CD4-positive, alpha-beta T cell (primary cell): ENCODE measurements at regions not wholly inside any gene's neighbourhood (a gene's known extent, or its start where the extent isn't known, plus 50 kb on each side); places are given as distances from the start of the nearest gene placed in this dataset.

Experiments
- ATAC-seq: fragments of 200-7000 bp; cut with Tn5 transposase; one replicate; pipeline ENCODE4 v1.10.0; 2022; ENCODE audit warnings: mild to moderate bottlenecking; ENCODE audit not compliant: poor library complexity
- CTCF ChIA-PET: fragments of 350-600 bp; sonication (Branson Sonifier 250); formaldehyde crosslinking; loops from one replicate; lab custom pipeline; 2021; ENCODE audit warnings: antibody characterized with exemption, inconsistent platforms; lab: Charles Lee
- POLR2A ChIA-PET: fragments of 350-600 bp; sonication (Branson Sonifier 250); formaldehyde crosslinking; loops from one replicate; lab custom pipeline; 2021; ENCODE audit warnings: antibody characterized with exemption, inconsistent platforms; lab: Charles Lee
- DNase-seq, 14 experiments: peaks; one replicate each; pipeline ENCODE4 v3.0.0-alpha.2; 2013 to 2020; ENCODE audit warnings: mixed read lengths in 2 of 14
- H3K27ac ChIP-seq, 2 donors: one replicate each; pipeline versions ENCODE4 v1.5.1 to v1.7.0; 2013; ENCODE audit warnings: low read length in 2 of 2, low read depth in 1 of 2, mild to moderate bottlenecking in 1 of 2
- H3K27me3 ChIP-seq, 2 experiments: 1 replicate in 1 of 2; 2 replicates in 1 of 2; pipeline versions ENCODE4 v1.6.1 to v1.7.0; 2013; ENCODE audit warnings: low read length in 2 of 2, control low read depth in 1 of 2, mild to moderate bottlenecking in 1 of 2, moderate library complexity in 1 of 2; ENCODE audit not compliant: insufficient read depth in 2 of 2, control insufficient read depth in 1 of 2
- H3K36me3 ChIP-seq: one replicate; pipeline ENCODE4 v1.6.1; 2013; ENCODE audit warnings: low read length, control low read depth; ENCODE audit not compliant: insufficient read depth
- H3K4me1 ChIP-seq: one replicate; pipeline ENCODE4 v1.6.1; 2013; ENCODE audit warnings: low read length, control low read depth; ENCODE audit not compliant: insufficient read depth
- H3K4me3 ChIP-seq: one replicate; pipeline ENCODE4 v1.5.1; 2013; ENCODE audit warnings: mild to moderate bottlenecking, low read length, moderate library complexity
- H3K9me3 ChIP-seq, 2 experiments: 1 replicate in 1 of 2; 2 replicates in 1 of 2; pipeline versions ENCODE4 v1.6.1 to v1.7.0; 2013; ENCODE audit warnings: low read length in 2 of 2, mild to moderate bottlenecking in 2 of 2, control low read depth in 1 of 2, moderate library complexity in 1 of 2; ENCODE audit not compliant: control insufficient read depth in 1 of 2, insufficient read depth in 1 of 2
- H3K27ac Mint-ChIP-seq: one replicate; pipeline ENCODE4 v1.8.0; 2020; ENCODE audit warnings: mixed read lengths
- H3K27me3 Mint-ChIP-seq: one replicate; pipeline ENCODE4 v1.8.0; 2021; ENCODE audit warnings: mixed read lengths
- H3K36me3 Mint-ChIP-seq: one replicate; pipeline ENCODE4 v1.8.0; 2021; ENCODE audit warnings: low read depth, mixed read lengths
- H3K4me1 Mint-ChIP-seq: one replicate; pipeline ENCODE4 v1.8.0; 2021; ENCODE audit warnings: low read depth, mixed read lengths
- H3K4me3 Mint-ChIP-seq: one replicate; pipeline ENCODE4 v1.8.0; 2020; ENCODE audit warnings: mild to moderate bottlenecking, mixed read lengths
- H3K9me3 Mint-ChIP-seq: one replicate; pipeline ENCODE4 v1.8.0; 2020; ENCODE audit warnings: mixed read lengths
- intact Hi-C, 2 experiments: fragments of 100-400 bp; cut with DNase I in 1 of 2; cut with micrococcal nuclease in 1 of 2; formaldehyde crosslinking; loops; one replicate each; pipeline versions ENCODE4 v1.15.1 to v1.9.0; 2023 to 2025; cut with DNase I, micrococcal nuclease
- TF ChIP-seq, protein P1 (sequence below): fragments of 200-600 bp; IDR thresholded peaks from one replicate; pipeline ENCODE4 v1.8.0; 2022; ENCODE audit warnings: antibody characterized with exemption, mild to moderate bottlenecking

DNA sequence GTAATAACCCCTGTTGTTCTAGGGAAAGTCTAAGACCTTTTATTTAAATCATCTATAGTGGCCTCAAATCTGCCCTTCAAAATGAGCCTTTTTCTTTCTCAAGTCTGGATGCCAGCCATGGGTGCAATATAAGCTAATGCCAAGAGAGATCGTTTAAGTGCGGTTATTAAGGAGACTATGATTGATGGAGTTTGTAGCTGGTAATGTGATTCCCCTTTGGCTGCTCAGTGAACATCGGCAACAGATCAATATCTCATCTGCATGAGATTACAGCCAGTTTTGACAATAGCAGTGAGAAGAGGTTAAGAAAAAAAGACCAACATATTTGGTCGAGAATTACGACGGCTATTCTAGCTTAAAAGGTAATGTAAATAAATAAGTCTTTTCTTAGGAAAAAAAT, 1049.4 kb upstream of the NUDT12 start:
- Histone ChIP-seq H3K4me1 (no peaks in the 10 kb centered on the region), H3K4me3 (no peak overlapping the region), H3K36me3 (no peaks in the 10 kb centered on the region), H3K27me3 (no peaks in the 10 kb centered on the region), H3K9me3 (no peaks in the 10 kb centered on the region), H3K27ac (no peak overlapping the region)
- no peaks in the 10 kb centered on the region for H3K27me3 Mint-ChIP-seq
- peaks cover 9% of the 10 kb centered on the region for H3K9me3 Mint-ChIP-seq
- POLR2A ChIA-PET: no interaction called here
- TF ChIP-seq, protein P1, sequence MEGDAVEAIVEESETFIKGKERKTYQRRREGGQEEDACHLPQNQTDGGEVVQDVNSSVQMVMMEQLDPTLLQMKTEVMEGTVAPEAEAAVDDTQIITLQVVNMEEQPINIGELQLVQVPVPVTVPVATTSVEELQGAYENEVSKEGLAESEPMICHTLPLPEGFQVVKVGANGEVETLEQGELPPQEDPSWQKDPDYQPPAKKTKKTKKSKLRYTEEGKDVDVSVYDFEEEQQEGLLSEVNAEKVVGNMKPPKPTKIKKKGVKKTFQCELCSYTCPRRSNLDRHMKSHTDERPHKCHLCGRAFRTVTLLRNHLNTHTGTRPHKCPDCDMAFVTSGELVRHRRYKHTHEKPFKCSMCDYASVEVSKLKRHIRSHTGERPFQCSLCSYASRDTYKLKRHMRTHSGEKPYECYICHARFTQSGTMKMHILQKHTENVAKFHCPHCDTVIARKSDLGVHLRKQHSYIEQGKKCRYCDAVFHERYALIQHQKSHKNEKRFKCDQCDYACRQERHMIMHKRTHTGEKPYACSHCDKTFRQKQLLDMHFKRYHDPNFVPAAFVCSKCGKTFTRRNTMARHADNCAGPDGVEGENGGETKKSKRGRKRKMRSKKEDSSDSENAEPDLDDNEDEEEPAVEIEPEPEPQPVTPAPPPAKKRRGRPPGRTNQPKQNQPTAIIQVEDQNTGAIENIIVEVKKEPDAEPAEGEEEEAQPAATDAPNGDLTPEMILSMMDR: no peak
- CTCF ChIA-PET: no interaction called here
- ATAC-seq: no peak
- no peak overlapping the region for H3K4me3 Mint-ChIP-seq
- H3K36me3 Mint-ChIP-seq: no peaks in the 10 kb centered on the region
- H3K27ac Mint-ChIP-seq: no peak overlapping the region
- no peak for DNase-seq
- intact Hi-C loops: no loop called here
- no peaks in the 10 kb centered on the region for H3K4me1 Mint-ChIP-seq

DNA sequence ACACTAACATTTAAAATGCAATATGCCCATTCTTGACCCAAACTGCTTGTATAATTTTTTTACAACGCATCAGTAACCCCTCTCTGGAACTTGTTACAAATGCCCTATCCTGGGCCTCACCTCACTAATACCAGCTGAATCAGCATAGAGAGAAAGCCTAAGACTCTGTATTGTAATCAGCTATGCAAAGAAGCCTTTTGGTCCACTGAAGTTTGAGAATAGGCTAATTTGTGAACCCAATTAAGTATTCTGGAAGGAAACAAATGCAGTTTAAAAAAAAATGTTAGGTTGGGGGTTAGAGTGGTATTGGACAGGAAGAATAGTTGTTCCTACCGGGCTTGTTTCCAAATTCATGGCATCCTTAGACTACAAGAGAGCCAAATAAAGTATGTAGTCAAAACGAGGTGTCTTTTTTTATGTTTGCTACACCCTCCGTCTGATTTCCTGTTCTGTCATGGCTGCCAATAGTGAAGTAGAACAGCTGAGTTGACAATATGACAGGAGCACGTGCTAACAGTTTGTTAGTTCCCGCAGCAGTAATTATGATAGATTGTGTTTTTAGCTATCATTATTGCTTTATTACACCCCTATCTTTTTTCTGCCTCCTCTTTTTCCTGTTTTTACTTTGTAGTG, 1048.7 kb upstream of the NUDT12 start:
- no peaks in the 10 kb centered on the region for H3K4me1 ChIP-seq
- TF ChIP-seq, protein P1: no peak
- H3K4me1 Mint-ChIP-seq: no peaks in the 10 kb centered on the region
- ChIA-PET CTCF (no interaction called here), POLR2A (no interaction called here)
- no peak for ATAC-seq
- H3K36me3 ChIP-seq: no peaks in the 10 kb centered on the region
- peaks cover 7% of the 10 kb centered on the region for H3K9me3 Mint-ChIP-seq
- H3K27ac Mint-ChIP-seq: no peak overlapping the region
- H3K27me3 ChIP-seq: no peaks in the 10 kb centered on the region
- no peaks in the 10 kb centered on the region for H3K36me3 Mint-ChIP-seq
- no peak for DNase-seq
- H3K27ac ChIP-seq: no peak overlapping the region
- no peaks in the 10 kb centered on the region for H3K9me3 ChIP-seq
- no peaks in the 10 kb centered on the region for H3K27me3 Mint-ChIP-seq
- no peak overlapping the region for H3K4me3 Mint-ChIP-seq
- intact Hi-C loops: no loop called here
- no peak overlapping the region for H3K4me3 ChIP-seq

DNA sequence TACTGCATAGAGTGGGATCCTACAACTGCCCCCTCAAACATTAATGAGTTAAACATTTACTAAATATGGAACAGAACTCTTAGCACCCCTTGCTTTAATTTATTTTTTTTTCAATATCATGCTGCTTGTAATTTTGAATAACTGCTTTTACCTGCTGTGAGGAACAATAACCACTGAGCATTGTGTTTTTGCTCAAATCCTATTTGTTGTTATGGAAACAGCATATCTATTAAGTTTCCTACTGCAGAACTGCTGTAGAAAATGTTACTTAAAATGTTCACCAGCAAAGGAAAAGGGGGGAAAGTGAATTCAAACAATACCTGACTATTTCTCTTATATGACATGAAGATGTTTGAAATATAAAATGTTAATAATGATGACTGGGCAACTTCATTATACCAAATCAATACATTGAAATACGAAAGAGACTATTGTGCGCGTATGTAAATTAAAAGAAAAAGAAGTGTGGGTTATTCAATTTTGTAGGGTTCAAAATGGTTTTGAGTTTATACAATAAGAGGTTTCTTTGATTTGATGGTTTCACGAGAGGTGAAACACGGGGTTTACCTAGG, 1043.8 kb upstream of the NUDT12 start:
- Mint-ChIP-seq H3K9me3 (peaks cover 6% of the 10 kb centered on the region), H3K27me3 (no peaks in the 10 kb centered on the region), H3K27ac (no peak overlapping the region), H3K4me3 (no peak overlapping the region), H3K36me3 (no peaks in the 10 kb centered on the region), H3K4me1 (no peaks in the 10 kb centered on the region)
- ChIA-PET POLR2A (no interaction called here), CTCF (no interaction called here)
- Histone ChIP-seq H3K36me3 (no peaks in the 10 kb centered on the region), H3K27me3 (no peaks in the 10 kb centered on the region), H3K27ac (no peak overlapping the region), H3K9me3 (no peaks in the 10 kb centered on the region), H3K4me1 (no peaks in the 10 kb centered on the region), H3K4me3 (no peak overlapping the region)
- no peak for DNase-seq
- TF ChIP-seq, protein P1: no peak
- ATAC-seq: no peak
- intact Hi-C loops: no loop called here
